ENCODE measurements at regions not wholly inside any gene's neighbourhood (a gene's known extent, or its start where the extent isn't known, plus 50 kb on each side); places are given as distances from the start of the nearest gene placed in this dataset.
A peak's percentile ranks its signal among the peaks of the same experiment; 100 is the strongest.

DNA sequence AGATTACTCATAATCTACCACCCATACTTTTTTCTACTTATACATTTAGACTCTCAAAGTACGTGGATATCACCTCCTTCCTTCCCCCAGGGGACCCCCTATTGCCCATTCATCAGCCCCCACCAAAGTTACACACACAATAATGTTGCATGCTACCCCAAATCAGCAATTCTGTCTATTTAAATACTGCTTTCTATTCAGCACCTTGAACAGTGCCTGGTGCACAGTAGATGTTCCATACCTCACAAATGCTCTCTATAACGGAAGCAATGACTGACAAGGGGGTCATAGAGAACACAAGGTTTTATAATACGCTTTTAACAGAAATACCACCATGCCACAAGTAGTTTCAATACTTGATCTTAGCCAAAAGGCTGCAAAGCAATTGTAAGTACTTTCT is 370.7 kb downstream of the MIAT start:
- FAIRE-seq (no peak), DNase-seq (no peak)
- intact Hi-C loops (cut with DNase I): no loop called here
- no peaks in the 10 kb centered on the region for H3K9me3 ChIP-seq (ENCODE audit: control insufficient read depth in 2 of 3, insufficient read depth in 1 of 3, low read length in 3 of 3)
- H3K36me3 ChIP-seq (ENCODE audit: control insufficient read depth in 2 of 3, insufficient read depth in 3 of 3, low read length in 3 of 3): no peaks in the 10 kb centered on the region
- H3K4me3 ChIP-seq (ENCODE audit: low read length in 3 of 3): no peak overlapping the region
- H3K9ac ChIP-seq (ENCODE audit: low read length in 3 of 3): no peak overlapping the region
- TF ChIP-seq, protein P1, sequence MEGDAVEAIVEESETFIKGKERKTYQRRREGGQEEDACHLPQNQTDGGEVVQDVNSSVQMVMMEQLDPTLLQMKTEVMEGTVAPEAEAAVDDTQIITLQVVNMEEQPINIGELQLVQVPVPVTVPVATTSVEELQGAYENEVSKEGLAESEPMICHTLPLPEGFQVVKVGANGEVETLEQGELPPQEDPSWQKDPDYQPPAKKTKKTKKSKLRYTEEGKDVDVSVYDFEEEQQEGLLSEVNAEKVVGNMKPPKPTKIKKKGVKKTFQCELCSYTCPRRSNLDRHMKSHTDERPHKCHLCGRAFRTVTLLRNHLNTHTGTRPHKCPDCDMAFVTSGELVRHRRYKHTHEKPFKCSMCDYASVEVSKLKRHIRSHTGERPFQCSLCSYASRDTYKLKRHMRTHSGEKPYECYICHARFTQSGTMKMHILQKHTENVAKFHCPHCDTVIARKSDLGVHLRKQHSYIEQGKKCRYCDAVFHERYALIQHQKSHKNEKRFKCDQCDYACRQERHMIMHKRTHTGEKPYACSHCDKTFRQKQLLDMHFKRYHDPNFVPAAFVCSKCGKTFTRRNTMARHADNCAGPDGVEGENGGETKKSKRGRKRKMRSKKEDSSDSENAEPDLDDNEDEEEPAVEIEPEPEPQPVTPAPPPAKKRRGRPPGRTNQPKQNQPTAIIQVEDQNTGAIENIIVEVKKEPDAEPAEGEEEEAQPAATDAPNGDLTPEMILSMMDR (IDR thresholded peaks at IDR 0.05; ENCODE audit: borderline replicate concordance, extremely low read depth, insufficient read depth): no peak
- no peaks in the 10 kb centered on the region for H3K27me3 ChIP-seq (ENCODE audit: control insufficient read depth, insufficient read depth, low read length)
- H3K4me1 ChIP-seq (ENCODE audit: control insufficient read depth in 2 of 3, insufficient read depth in 2 of 3, low read depth in 1 of 3, low read length in 3 of 3): no peaks in the 10 kb centered on the region
- H3K27ac ChIP-seq (ENCODE audit: low read depth in 2 of 2, low read length in 2 of 2): no peak overlapping the region

DNA sequence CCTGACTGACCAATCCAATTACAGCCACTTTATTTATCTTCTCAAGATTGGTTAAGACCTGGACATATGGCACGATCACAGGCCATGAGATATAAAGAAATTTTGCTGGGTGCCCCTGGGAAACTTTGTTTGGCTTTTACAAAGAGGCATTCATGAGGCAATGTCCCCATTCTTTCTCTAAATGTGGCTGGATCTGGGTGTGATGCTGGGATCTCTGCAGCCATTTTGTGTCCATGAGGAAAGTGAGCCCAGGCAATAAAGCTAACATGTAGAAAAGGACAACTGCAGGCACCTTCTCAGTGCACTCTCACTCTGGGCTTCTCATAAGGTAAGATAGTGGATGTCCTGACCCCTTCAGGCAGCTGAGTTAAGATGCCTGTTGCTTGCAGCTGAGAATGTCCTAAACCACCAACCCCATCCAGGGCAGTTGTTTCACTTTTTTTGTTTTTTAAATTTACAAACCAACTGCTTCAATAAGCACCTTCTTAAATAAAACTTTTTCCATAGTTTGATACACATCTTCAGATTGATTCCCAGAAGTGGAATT is 372.3 kb downstream of the MIAT start:
- intact Hi-C loops (cut with DNase I): no loop called here
- no peaks in the 10 kb centered on the region for H3K27me3 ChIP-seq (ENCODE audit: control insufficient read depth, insufficient read depth, low read length)
- no peak overlapping the region for H3K27ac ChIP-seq (ENCODE audit: low read depth in 2 of 2, low read length in 2 of 2)
- no peaks in the 10 kb centered on the region for H3K4me1 ChIP-seq (ENCODE audit: control insufficient read depth in 2 of 3, insufficient read depth in 2 of 3, low read depth in 1 of 3, low read length in 3 of 3)
- FAIRE-seq (no peak), DNase-seq (no peak)
- TF ChIP-seq, protein P1 (IDR thresholded peaks at IDR 0.05; ENCODE audit: borderline replicate concordance, extremely low read depth, insufficient read depth): no peak
- no peak overlapping the region for H3K9ac ChIP-seq (ENCODE audit: low read length in 3 of 3)
- no peaks in the 10 kb centered on the region for H3K36me3 ChIP-seq (ENCODE audit: control insufficient read depth in 2 of 3, insufficient read depth in 3 of 3, low read length in 3 of 3)
- H3K9me3 ChIP-seq (ENCODE audit: control insufficient read depth in 2 of 3, insufficient read depth in 1 of 3, low read length in 3 of 3): no peaks in the 10 kb centered on the region
- no peak overlapping the region for H3K4me3 ChIP-seq (ENCODE audit: low read length in 3 of 3)

DNA sequence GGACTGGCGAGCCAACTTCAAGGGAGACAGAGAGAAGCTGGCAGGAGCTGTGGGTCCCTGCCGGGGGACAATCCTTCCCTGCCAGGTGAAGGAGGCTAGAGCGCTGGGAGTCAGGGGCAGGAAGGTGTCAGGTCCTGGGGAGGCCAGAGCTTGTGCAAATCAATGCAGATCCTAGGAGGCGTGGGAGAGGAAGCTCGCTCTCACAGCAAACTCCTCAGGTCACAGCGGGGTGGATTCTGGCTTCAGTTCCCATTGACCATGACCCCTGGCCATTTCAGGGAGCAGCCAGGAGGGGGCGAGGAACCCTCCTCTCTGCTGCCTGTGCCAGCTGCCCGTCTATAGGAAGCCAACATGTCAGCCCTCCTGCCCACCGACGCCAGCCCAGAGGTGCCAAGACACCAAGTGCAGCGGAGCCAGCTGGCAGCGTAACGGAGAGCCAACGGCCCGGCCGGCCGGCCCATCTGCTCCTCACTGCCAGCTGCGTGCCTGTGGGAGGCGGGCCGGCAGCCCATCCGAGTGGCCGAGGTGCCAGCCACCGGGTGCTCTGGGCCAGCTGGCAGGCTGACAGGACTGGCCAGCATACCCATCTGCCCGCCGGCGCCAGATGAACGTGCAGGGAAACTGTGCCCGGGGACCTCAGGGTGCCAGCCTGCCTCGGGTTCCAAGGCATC is 374.8 kb downstream of the MIAT start:
- intact Hi-C loops (cut with DNase I): no loop called here
- Histone ChIP-seq H3K4me1 (ENCODE audit: control insufficient read depth in 2 of 3, insufficient read depth in 2 of 3, low read depth in 1 of 3, low read length in 3 of 3) (no peaks in the 10 kb centered on the region), H3K27ac (ENCODE audit: low read depth in 2 of 2, low read length in 2 of 2) (no peak overlapping the region), H3K4me3 (ENCODE audit: low read length in 3 of 3) (no peak overlapping the region), H3K9ac (ENCODE audit: low read length in 3 of 3) (no peak overlapping the region), H3K36me3 (ENCODE audit: control insufficient read depth in 2 of 3, insufficient read depth in 3 of 3, low read length in 3 of 3) (no peaks in the 10 kb centered on the region), H3K27me3 (ENCODE audit: control insufficient read depth, insufficient read depth, low read length) (no peaks in the 10 kb centered on the region), H3K9me3 (ENCODE audit: control insufficient read depth in 2 of 3, insufficient read depth in 1 of 3, low read length in 3 of 3) (no peaks in the 10 kb centered on the region)
- no peak for FAIRE-seq
- TF ChIP-seq, protein P1 (IDR thresholded peaks at IDR 0.05; ENCODE audit: borderline replicate concordance, extremely low read depth, insufficient read depth): no peak
- peak; percentile 17 to 62 (median 39) for DNase-seq

Data from kidney (tissue), 13 donors.